ENCODE measurements at regions not wholly inside any gene's neighbourhood (a gene's known extent, or its start where the extent isn't known, plus 50 kb on each side); places are given as distances from the start of the nearest gene placed in this dataset.

DNA sequence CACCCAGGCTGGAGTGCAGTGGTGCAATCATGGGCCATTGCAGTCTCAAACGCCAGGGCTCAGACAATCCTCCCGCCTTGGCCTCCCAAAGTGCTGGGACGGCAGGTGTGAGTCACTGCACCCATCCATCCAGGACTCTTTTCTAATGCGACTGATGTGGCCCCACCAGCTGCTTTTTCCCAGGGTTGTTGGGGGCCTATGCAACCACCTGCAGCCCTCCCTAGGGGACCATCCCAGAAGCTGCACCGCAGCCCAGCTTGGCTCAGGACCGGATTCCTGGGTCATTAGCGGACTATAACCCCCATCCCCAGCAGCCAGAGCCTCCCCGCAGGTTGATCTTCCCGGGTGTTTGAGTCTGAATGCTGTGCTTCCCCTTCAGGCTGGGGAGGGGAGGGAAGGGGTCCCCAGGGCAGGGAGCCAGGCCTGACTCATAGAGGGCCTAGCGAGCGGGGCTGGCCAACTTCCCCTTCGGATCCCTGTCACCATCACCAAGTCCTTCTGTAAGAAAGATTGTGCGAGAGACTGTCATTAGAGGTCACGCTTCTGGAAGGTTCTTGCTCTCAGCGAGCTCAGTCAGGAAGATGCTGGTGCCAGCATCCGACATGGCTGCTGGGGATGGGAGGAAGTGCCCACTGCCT is 108.7 kb upstream of the ACTRT2 start (continued):
- no peak for TF ChIP-seq ESRRG (CRISPR knock-in tag; IDR thresholded peaks at IDR 0.05)
- no peak for TF ChIP-seq ISL1 (CRISPR knock-in tag; IDR thresholded peaks at IDR 0.05)
- TF ChIP-seq RARB (CRISPR knock-in tag; IDR thresholded peaks at IDR 0.05): no peak

DNA sequence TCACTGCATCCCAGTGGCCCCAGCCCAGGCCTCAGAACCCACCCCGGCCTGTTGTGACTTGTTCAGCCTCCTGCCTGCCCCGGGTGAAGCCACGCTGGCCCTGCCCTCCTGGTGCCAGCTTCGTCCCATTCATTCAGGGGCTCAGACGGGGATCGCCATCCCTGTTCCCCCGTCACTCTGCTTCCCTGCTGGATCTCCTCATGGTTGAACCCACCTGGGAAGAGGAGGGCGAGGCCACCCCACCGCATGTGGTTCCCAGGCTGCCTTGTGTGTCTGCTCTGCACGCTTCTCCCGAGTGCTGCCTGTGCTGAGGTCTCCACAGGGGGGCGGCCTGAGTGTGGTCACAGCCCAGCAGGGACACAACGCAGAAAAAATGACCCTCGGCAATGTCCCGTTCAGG is 108.2 kb upstream of the ACTRT2 start:
- no peak for ATAC-seq

GRCh38 chr1:2914702-2915101 is 106.6 kb upstream of the ACTRT2 start:
- TF ChIP-seq OSR1 (CRISPR knock-in tag; IDR thresholded peaks at IDR 0.05) (no peak), SNAI2 (CRISPR knock-in tag; IDR thresholded peaks at IDR 0.05) (no peak), ARNTL (CRISPR knock-in tag; IDR thresholded peaks at IDR 0.05; ENCODE audit: borderline replicate concordance, low read depth) (no peak), PATZ1 (CRISPR knock-in tag; IDR thresholded peaks at IDR 0.05; ENCODE audit: borderline replicate concordance) (no peak), CREB5 (CRISPR knock-in tag; IDR thresholded peaks at IDR 0.05; ENCODE audit: low read depth) (no peak), ZNF70 (CRISPR knock-in tag; IDR thresholded peaks at IDR 0.05) (no peak), BACH2 (CRISPR knock-in tag; IDR thresholded peaks at IDR 0.05; ENCODE audit: borderline replicate concordance) (no peak), PPARA (CRISPR knock-in tag; IDR thresholded peaks at IDR 0.05; ENCODE audit: borderline replicate concordance) (no peak), ZFP3 (CRISPR knock-in tag; IDR thresholded peaks at IDR 0.05) (no peak), TOX (CRISPR knock-in tag; IDR thresholded peaks at IDR 0.05; ENCODE audit: borderline replicate concordance) (no peak), TCF4 (CRISPR knock-in tag; IDR thresholded peaks at IDR 0.05; ENCODE audit: borderline replicate concordance) (no peak), ZNF565 (CRISPR knock-in tag; conservative IDR thresholded peaks at IDR 0.05; ENCODE audit: low read depth) (no peak), ZNF8 (CRISPR knock-in tag; IDR thresholded peaks at IDR 0.05) (no peak), RARB (CRISPR knock-in tag; IDR thresholded peaks at IDR 0.05) (no peak), ZC3H10 (CRISPR knock-in tag; IDR thresholded peaks at IDR 0.05) (no peak)
- TF ChIP-seq, protein P1, sequence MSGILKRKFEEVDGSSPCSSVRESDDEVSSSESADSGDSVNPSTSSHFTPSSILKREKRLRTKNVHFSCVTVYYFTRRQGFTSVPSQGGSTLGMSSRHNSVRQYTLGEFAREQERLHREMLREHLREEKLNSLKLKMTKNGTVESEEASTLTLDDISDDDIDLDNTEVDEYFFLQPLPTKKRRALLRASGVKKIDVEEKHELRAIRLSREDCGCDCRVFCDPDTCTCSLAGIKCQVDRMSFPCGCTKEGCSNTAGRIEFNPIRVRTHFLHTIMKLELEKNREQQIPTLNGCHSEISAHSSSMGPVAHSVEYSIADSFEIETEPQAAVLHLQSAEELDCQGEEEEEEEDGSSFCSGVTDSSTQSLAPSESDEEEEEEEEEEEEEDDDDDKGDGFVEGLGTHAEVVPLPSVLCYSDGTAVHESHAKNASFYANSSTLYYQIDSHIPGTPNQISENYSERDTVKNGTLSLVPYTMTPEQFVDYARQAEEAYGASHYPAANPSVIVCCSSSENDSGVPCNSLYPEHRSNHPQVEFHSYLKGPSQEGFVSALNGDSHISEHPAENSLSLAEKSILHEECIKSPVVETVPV (CRISPR knock-in tag; IDR thresholded peaks at IDR 0.05): no peak
- TF ChIP-seq, protein P2, sequence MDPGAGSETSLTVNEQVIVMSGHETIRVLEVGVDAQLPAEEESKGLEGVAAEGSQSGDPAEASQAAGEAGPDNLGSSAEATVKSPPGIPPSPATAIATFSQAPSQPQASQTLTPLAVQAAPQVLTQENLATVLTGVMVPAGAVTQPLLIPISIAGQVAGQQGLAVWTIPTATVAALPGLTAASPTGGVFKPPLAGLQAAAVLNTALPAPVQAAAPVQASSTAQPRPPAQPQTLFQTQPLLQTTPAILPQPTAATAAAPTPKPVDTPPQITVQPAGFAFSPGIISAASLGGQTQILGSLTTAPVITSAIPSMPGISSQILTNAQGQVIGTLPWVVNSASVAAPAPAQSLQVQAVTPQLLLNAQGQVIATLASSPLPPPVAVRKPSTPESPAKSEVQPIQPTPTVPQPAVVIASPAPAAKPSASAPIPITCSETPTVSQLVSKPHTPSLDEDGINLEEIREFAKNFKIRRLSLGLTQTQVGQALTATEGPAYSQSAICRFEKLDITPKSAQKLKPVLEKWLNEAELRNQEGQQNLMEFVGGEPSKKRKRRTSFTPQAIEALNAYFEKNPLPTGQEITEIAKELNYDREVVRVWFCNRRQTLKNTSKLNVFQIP (CRISPR knock-in tag; IDR thresholded peaks at IDR 0.05; ENCODE audit: borderline replicate concordance, low read depth): no peak
- ATAC-seq: no peak

More for the DNA sequence above, 108.2 kb upstream of the ACTRT2 start:
- TF ChIP-seq ZFP3 (CRISPR knock-in tag; IDR thresholded peaks at IDR 0.05) (no peak), RARB (CRISPR knock-in tag; IDR thresholded peaks at IDR 0.05) (no peak), OSR1 (CRISPR knock-in tag; IDR thresholded peaks at IDR 0.05) (no peak), PPARA (CRISPR knock-in tag; IDR thresholded peaks at IDR 0.05; ENCODE audit: borderline replicate concordance) (no peak), TCF4 (CRISPR knock-in tag; IDR thresholded peaks at IDR 0.05; ENCODE audit: borderline replicate concordance) (no peak), TSHZ2 (CRISPR knock-in tag; IDR thresholded peaks at IDR 0.05) (no peak), GLIS3 (CRISPR knock-in tag; IDR thresholded peaks at IDR 0.05) (no peak)

Data from SK-N-SH treated with all-trans-retinoic acid at 6 μM for 48 hours (cell line).